Ascending aorta (tissue), 2 donors: ENCODE measurements at regions not wholly inside any gene's neighbourhood (a gene's known extent, or its start where the extent isn't known, plus 50 kb on each side); places are given as distances from the start of the nearest gene placed in this dataset.

Source experiments
- DNase-seq, 2 donors: peaks; one replicate each; pipeline ENCODE4 v3.0.0-alpha.2; 2019; ENCODE audit warnings: low spot score in 2 of 2
- H3K27ac ChIP-seq, 2 donors: fragments of 200-600 bp; sonication (generic); one replicate each; pipeline ENCODE4 v1.5.1; 2016 to 2017; ENCODE audit warnings: mild to moderate bottlenecking in 1 of 2
- H3K27me3 ChIP-seq: fragments of 200-600 bp; sonication (generic); one replicate; pipeline ENCODE4 v1.5.1; 2017
- H3K36me3 ChIP-seq, 2 donors: fragments of 200-600 bp; sonication (generic); one replicate each; pipeline ENCODE4 v1.5.1; 2016
- H3K4me1 ChIP-seq, 2 donors: fragments of 200-600 bp; sonication (generic); one replicate each; pipeline ENCODE4 v1.5.1; 2016 to 2017; ENCODE audit warnings: mild to moderate bottlenecking in 1 of 2
- H3K4me3 ChIP-seq, 2 donors: fragments of 200-600 bp; sonication (generic); one replicate each; pipeline ENCODE4 v1.5.1; 2016 to 2017; ENCODE audit warnings: mild to moderate bottlenecking in 1 of 2
- H3K9me3 ChIP-seq, 2 donors: fragments of 200-600 bp; sonication (generic); one replicate each; pipeline ENCODE4 v1.5.1; 2016
- CTCF ChIP-seq, 3 experiments: fragments of 200-600 bp in 2 of 3; fragments of 450-650 bp in 1 of 3; sonication (generic) in 2 of 3; IDR thresholded peaks; one replicate each; pipeline ENCODE4 v1.5.1; 2016 to 2019; ENCODE audit warnings: antibody characterized with exemption in 3 of 3, mild to moderate bottlenecking in 1 of 3, moderate library complexity in 1 of 3
- intact Hi-C: fragments of 100-400 bp; cut with DNase I; formaldehyde crosslinking; loops from one replicate; pipeline ENCODE4 v1.15.1; 2023

DNA sequence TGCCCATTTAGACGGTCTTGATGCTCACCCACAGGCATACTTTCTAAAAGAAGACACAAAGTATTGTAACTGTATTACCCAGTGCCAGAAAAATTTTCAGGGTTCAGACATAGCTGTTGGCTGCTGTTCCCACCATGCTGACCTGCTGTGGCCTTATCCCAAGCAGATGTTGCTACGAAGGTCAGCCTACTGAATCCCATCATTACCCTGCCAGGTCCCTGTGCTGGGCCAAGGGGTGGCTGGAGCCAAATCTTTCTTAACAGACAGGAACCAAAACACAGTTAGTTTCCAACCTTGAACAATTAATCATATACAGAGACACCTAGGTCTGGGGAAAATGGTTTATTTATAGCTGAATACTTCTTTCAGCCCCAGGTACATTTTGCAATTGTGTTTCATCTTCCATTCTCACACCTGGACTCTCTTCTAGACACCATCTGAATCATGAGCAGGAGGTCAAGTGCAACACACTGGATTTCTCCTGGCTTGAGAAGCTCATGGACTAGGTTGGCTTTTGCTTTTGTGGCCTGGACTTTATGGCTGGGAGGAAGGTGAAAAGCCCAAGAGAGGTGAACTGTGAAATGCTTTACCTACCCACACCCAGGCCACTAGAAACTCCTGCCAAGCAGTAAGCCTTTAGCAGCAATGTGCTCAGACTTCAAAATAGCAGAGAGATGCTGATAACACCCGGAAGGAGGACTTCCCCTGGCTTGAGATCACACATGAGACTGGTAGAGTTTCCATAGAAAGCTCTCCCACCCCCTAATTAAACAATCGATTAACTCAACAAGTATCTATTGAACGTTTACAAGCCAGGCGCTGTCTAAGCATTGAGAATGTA is 150.1 kb downstream of the SUDS3 start:
- TF ChIP-seq CTCF (IDR thresholded peaks at IDR 0.05) = no peak
- intact Hi-C loops = no loop called here
- H3K27ac ChIP-seq = no peak overlapping the region

DNA sequence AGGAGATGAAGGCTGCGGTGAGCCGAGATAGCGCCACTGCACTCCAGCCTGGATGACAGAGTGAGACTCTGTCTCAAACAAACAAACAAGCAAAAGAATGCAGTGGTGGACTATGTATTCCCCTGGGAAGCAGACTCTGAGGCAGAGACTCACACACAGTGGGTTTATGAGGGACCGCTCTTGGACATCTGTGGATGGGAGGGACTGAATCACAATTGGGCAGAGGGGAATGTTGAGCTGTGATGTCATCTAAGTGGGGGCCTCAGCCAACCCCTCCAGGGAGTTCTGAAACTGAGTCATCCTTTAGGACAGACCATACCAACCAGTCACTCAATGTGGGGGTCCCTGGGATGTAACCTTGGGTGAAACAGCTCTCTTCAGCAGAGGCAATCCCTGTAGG is 151.0 kb downstream of the SUDS3 start:
- no peaks in the 10 kb centered on the region for H3K27me3 ChIP-seq
- TF ChIP-seq CTCF (IDR thresholded peaks at IDR 0.05) = no peak
- intact Hi-C loops = no loop called here
- DNase-seq = no peak
- H3K4me3 ChIP-seq = no peak overlapping the region
- no peaks in the 10 kb centered on the region for H3K9me3 ChIP-seq
- no peaks in the 10 kb centered on the region for H3K4me1 ChIP-seq
- no peak overlapping the region for H3K27ac ChIP-seq
- H3K36me3 ChIP-seq = no peaks in the 10 kb centered on the region

More for the DNA sequence above, 150.1 kb downstream of the SUDS3 start:
- Histone ChIP-seq H3K9me3 (no peaks in the 10 kb centered on the region), H3K4me3 (no peak overlapping the region), H3K36me3 (no peaks in the 10 kb centered on the region), H3K4me1 (no peaks in the 10 kb centered on the region), H3K27me3 (no peaks in the 10 kb centered on the region)
- DNase-seq = no peak

GRCh38 chr12:118528625-118529024 is 152.3 kb downstream of the SUDS3 start:
- Histone ChIP-seq H3K36me3 (no peaks in the 10 kb centered on the region), H3K9me3 (no peaks in the 10 kb centered on the region), H3K27me3 (no peaks in the 10 kb centered on the region), H3K4me3 (no peak overlapping the region), H3K27ac (no peak overlapping the region), H3K4me1 (no peaks in the 10 kb centered on the region)
- no peak for TF ChIP-seq CTCF (IDR thresholded peaks at IDR 0.05)
- DNase-seq = no peak
- intact Hi-C loops = no loop called here

- Histone ChIP-seq H3K27me3 (no peaks in the 10 kb centered on the region), H3K4me3 (no peak overlapping the region), H3K27ac (no peak overlapping the region), H3K4me1 (no peaks in the 10 kb centered on the region), H3K9me3 (no peaks in the 10 kb centered on the region), H3K36me3 (no peaks in the 10 kb centered on the region)
- no peak for DNase-seq
- TF ChIP-seq CTCF (IDR thresholded peaks at IDR 0.05) = no peak
- intact Hi-C loops = no loop called here
Observed at GRCh38 chr12:118534003-118534402, 157.6 kb downstream of the SUDS3 start.

DNA sequence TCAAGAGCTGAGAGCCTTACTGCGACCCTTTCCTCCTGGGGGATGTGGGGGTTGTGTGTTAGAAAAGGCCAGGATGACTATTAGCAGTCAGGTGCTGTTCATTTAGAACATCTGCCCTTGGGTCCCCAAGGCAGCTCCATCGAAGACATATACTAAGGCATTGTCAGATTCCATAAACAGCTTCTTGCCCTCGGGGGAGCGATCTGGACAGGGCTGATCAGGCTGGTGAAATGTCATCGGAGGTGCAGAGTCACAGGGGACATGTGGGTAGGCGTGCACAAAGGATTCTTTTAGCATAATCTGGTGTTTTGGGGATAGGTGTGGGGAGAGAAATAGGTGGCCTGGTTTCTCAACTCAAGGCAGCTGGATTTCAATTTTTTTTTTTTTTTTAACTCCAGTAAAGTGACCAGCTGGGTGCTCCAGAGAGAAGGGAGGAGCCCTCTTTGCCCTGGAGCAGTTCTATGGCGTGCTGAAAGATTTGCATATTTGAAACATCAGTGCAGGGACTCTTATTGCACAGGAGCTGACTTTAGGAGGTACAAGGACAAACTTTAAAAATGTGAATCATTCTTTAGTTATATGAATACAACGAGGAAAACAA is 160.1 kb downstream of the SUDS3 start:
- intact Hi-C loops = no loop called here
- H3K4me1 ChIP-seq = no peaks in the 10 kb centered on the region
- no peaks in the 10 kb centered on the region for H3K27me3 ChIP-seq
- H3K36me3 ChIP-seq = no peaks in the 10 kb centered on the region
- no peak for DNase-seq
- no peak for TF ChIP-seq CTCF (IDR thresholded peaks at IDR 0.05)
- no peak overlapping the region for H3K4me3 ChIP-seq
- peak overlapping the region in 1 of 2 donors; percentile 65 for H3K27ac ChIP-seq
- no peaks in the 10 kb centered on the region for H3K9me3 ChIP-seq
